MM.1S (cell line): ENCODE measurements at regions not wholly inside any gene's neighbourhood (a gene's known extent, or its start where the extent isn't known, plus 50 kb on each side); places are given as distances from the start of the nearest gene placed in this dataset.

Source experiments
- DNase-seq: peaks from one replicate; pipeline ENCODE4 v3.0.0-alpha.2; 2015
- H2AFZ ChIP-seq: fragments of 300-600 bp; sonication (generic); 2 replicates; pipeline ENCODE4 v1.6.0; 2016; ENCODE audit warnings: antibody characterized with exemption, low read length
- H3F3A ChIP-seq: fragments of 300-600 bp; sonication (generic); 2 replicates; pipeline ENCODE4 v1.6.1; 2016; ENCODE audit warnings: mild to moderate bottlenecking, antibody characterized with exemption, low read length, moderate library complexity, mixed read lengths; ENCODE audit not compliant: insufficient read depth
- H3K27ac ChIP-seq: fragments of 300-600 bp; sonication (generic); 2 replicates; pipeline ENCODE4 v1.5.1; 2016; ENCODE audit warnings: mild to moderate bottlenecking, low read length
- H3K27me3 ChIP-seq: fragments of 300-600 bp; sonication (generic); replicated peaks from 2 replicates; pipeline ENCODE4 v1.6.0; 2016; ENCODE audit warnings: low read length; ENCODE audit not compliant: insufficient read depth
- H3K36me3 ChIP-seq: fragments of 300-600 bp; sonication (generic); replicated peaks from 2 replicates; pipeline ENCODE4 v1.6.1; 2016; ENCODE audit warnings: mild to moderate bottlenecking, low read length, mixed read lengths; ENCODE audit not compliant: insufficient read depth
- H3K4me1 ChIP-seq: fragments of 300-600 bp; sonication (generic); 2 replicates; pipeline ENCODE4 v1.6.1; 2016; ENCODE audit warnings: low read length, mixed read lengths
- H3K4me2 ChIP-seq: fragments of 300-600 bp; sonication (generic); 2 replicates; pipeline ENCODE4 v1.6.0; 2016; ENCODE audit warnings: low read depth, low read length
- H3K4me3 ChIP-seq: fragments of 300-600 bp; sonication (generic); 2 replicates; pipeline ENCODE4 v1.5.1; 2016; ENCODE audit warnings: low read length, mixed read lengths
- H3K79me2 ChIP-seq: fragments of 300-600 bp; sonication (generic); 2 replicates; pipeline ENCODE4 v1.6.1; 2016; ENCODE audit warnings: mixed run types, low read length, mixed read lengths
- H3K9ac ChIP-seq: fragments of 300-600 bp; sonication (generic); 2 replicates; pipeline ENCODE4 v1.6.1; 2016; ENCODE audit warnings: low read length, mixed read lengths
- H3K9me2 ChIP-seq: fragments of 300-600 bp; sonication (generic); replicated peaks from 2 replicates; pipeline ENCODE4 v1.6.1; 2016; ENCODE audit warnings: mild to moderate bottlenecking, low read length, mixed read lengths; ENCODE audit not compliant: insufficient read depth
- H3K9me3 ChIP-seq: fragments of 300-600 bp; sonication (generic); replicated peaks from 2 replicates; pipeline ENCODE4 v1.6.1; 2016; ENCODE audit warnings: mild to moderate bottlenecking, low read length, mixed read lengths; ENCODE audit not compliant: insufficient read depth
- H4K20me1 ChIP-seq: fragments of 300-600 bp; sonication (generic); 2 replicates; pipeline ENCODE4 v1.6.1; 2016; ENCODE audit warnings: mild to moderate bottlenecking, low read length, moderate library complexity, mixed read lengths; ENCODE audit not compliant: insufficient read depth
- CTCF ChIP-seq: fragments of 300-600 bp; sonication (generic); IDR thresholded peaks from 2 replicates; pipeline ENCODE4 v1.5.1; 2016; ENCODE audit warnings: antibody characterized with exemption, low read length, mixed read lengths
- EZH2 ChIP-seq: fragments of 300-600 bp; sonication (generic); optimal IDR thresholded peaks from 2 replicates; pipeline ENCODE3; 2017; ENCODE audit warnings: low read depth, mild to moderate bottlenecking, antibody characterized with exemption, low read length, mixed read lengths
- EZH2phosphoT487 ChIP-seq: fragments of 300-600 bp; sonication (generic); IDR thresholded peaks from 2 replicates; pipeline ENCODE4 v1.6.1; 2018; ENCODE audit warnings: antibody characterized with exemption, low read length

- TF ChIP-seq EZH2, result no peak
- no peak for TF ChIP-seq EZH2phosphoT487
- TF ChIP-seq CTCF, result no peak
- H3K9me2 ChIP-seq, result no peaks in the 10 kb centered on the region
- H2AFZ ChIP-seq, result no peak overlapping the region
- no peak overlapping the region for H3K4me3 ChIP-seq
- H3K79me2 ChIP-seq, result no peaks in the 10 kb centered on the region
- H3K36me3 ChIP-seq, result no peaks in the 10 kb centered on the region
- DNase-seq, result no peak
- H3K4me2 ChIP-seq, result no peak overlapping the region
- H3K27me3 ChIP-seq, result no peaks in the 10 kb centered on the region
- H3K9ac ChIP-seq, result no peak overlapping the region
- H3F3A ChIP-seq, result no peaks in the 10 kb centered on the region
- no peak overlapping the region for H3K27ac ChIP-seq
- no peaks in the 10 kb centered on the region for H4K20me1 ChIP-seq
- H3K9me3 ChIP-seq, result no peaks in the 10 kb centered on the region
- 0 out of 2 replicates have a peak, but pooled peaks cover 11% of the 10 kb centered on the region for H3K4me1 ChIP-seq
Observed at GRCh38 chr4:19728773-19729172, 522.9 kb upstream of the SLIT2 start.

GRCh38 chr4:19727141-19727540 lies 524.6 kb upstream of the SLIT2 start:
- Histone ChIP-seq H3K4me2 (no peak overlapping the region), H3K9ac (no peak overlapping the region), H3K27ac (no peak overlapping the region), H3K79me2 (no peaks in the 10 kb centered on the region), H3K9me2 (no peaks in the 10 kb centered on the region), H3K4me3 (no peak overlapping the region), H2AFZ (no peak overlapping the region), H4K20me1 (no peaks in the 10 kb centered on the region), H3K9me3 (no peaks in the 10 kb centered on the region), H3K36me3 (no peaks in the 10 kb centered on the region), H3K4me1 (0 out of 2 replicates have a peak, but pooled peaks cover 11% of the 10 kb centered on the region), H3F3A (no peaks in the 10 kb centered on the region), H3K27me3 (no peaks in the 10 kb centered on the region)
- TF ChIP-seq EZH2phosphoT487, result no peak
- TF ChIP-seq CTCF, result no peak
- no peak for TF ChIP-seq EZH2
- DNase-seq, result no peak

- H3K4me3 ChIP-seq, result no peak overlapping the region
- TF ChIP-seq EZH2 (no peak), CTCF (no peak), EZH2phosphoT487 (no peak)
- no peaks in the 10 kb centered on the region for H3K36me3 ChIP-seq
- DNase-seq, result no peak
- H3K9ac ChIP-seq, result no peak overlapping the region
- H3K4me2 ChIP-seq, result no peak overlapping the region
- no peak overlapping the region for H3K27ac ChIP-seq
- no peaks in the 10 kb centered on the region for H3K79me2 ChIP-seq
- no peaks in the 10 kb centered on the region for H3K9me2 ChIP-seq
- no peaks in the 10 kb centered on the region for H3F3A ChIP-seq
- no peaks in the 10 kb centered on the region for H3K27me3 ChIP-seq
- H4K20me1 ChIP-seq, result no peaks in the 10 kb centered on the region
- no peaks in the 10 kb centered on the region for H3K9me3 ChIP-seq
- 0 out of 2 replicates have a peak, but pooled peaks cover 6% of the 10 kb centered on the region for H3K4me1 ChIP-seq
- no peak overlapping the region for H2AFZ ChIP-seq
Observed at GRCh38 chr4:19725130-19725529, 526.6 kb upstream of the SLIT2 start.
